ENCODE measurements at regions not wholly inside any gene's neighbourhood (a gene's known extent, or its start where the extent isn't known, plus 50 kb on each side); places are given as distances from the start of the nearest gene placed in this dataset.

DNA sequence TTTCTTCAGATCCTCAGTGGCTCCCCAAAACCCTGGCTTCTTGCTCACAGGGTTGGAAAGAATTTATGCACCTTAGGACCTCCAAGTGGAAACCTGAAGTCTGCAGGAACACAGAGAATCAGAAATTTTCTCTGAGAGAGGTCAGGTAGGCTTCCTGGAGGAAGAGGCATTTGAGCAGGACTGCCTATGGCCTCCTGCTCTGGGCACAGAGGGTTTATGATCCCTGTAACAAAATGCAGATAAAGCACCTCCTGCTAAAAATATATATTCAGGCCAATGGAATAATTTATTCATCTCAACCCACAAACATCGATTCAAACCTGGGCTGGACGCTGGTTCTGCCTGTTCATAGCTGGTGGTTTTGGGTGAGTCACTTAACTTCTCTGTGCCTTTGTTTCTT lies 68.1 kb upstream of the FGF3 start:
- DNase-seq (ENCODE audit: low read depth in 1 of 2, low spot score in 2 of 2) (no peak), FAIRE-seq (no peak)
- WGBS, 2 experiments (ENCODE audit: extremely low coverage in 1 of 2, insufficient coverage in 1 of 2, insufficient read length in 1 of 2, insufficient replicate concordance in 2 of 2, low coverage in 1 of 2, low lambda C conversion rate in 2 of 2, missing lambda C conversion rate in 1 of 2): 90% methylated on average over 2 of the region's 2 CpGs; no CpG with 5 or more reads in 1 of the 2 experiments
- H3K27me3 ChIP-seq (replicated peaks in 1 of 4; ENCODE audit: control insufficient read depth in 3 of 4, extremely low read depth in 1 of 4, insufficient read depth in 3 of 4, low read length in 3 of 4): peaks cover 0 to 23% (median 12%) of the 10 kb centered on the region in 4 experiments; a peak in 5 of 7 replicates
- no peak overlapping the region for H3K23ac ChIP-seq (ENCODE audit: insufficient read length)
- no peak overlapping the region for H2AK5ac ChIP-seq (ENCODE audit: low read depth, low read length)
- H4K8ac ChIP-seq (ENCODE audit: extremely low read depth, insufficient read depth, low read length): no peak overlapping the region
- H4K20me1 ChIP-seq (replicated peaks in 1 of 2; ENCODE audit: control insufficient read depth in 1 of 2, insufficient read depth in 2 of 2, low read length in 2 of 2): peaks cover 0 to 4% of the 10 kb centered on the region in 2 experiments
- no peaks in the 10 kb centered on the region for H3K79me2 ChIP-seq (ENCODE audit: control insufficient read depth in 1 of 2, insufficient read depth in 2 of 2, low read length in 2 of 2)
- no peaks in the 10 kb centered on the region for H3K23me2 ChIP-seq (ENCODE audit: low read depth, low read length)
- no peak overlapping the region for H2BK120ac ChIP-seq (replicated peaks; ENCODE audit: low read depth, low read length)
- peaks cover 4 to 19% (median 8%) of the 10 kb centered on the region in 4 experiments for H3K4me1 ChIP-seq (replicated peaks in 1 of 4; ENCODE audit: control insufficient read depth in 3 of 4, insufficient read depth in 4 of 4, low read length in 3 of 4)
- H3K18ac ChIP-seq (ENCODE audit: extremely low read depth, low read length): no peak overlapping the region
- H3K36me3 ChIP-seq (ENCODE audit: control insufficient read depth in 2 of 4, insufficient read depth in 4 of 4, low read length in 3 of 4): no peaks in the 10 kb centered on the region
- no peaks in the 10 kb centered on the region for H3K79me1 ChIP-seq (ENCODE audit: low read depth, low read length)
- H3K9ac ChIP-seq (replicated peaks in 1 of 4; ENCODE audit: extremely low read depth in 1 of 4, low read depth in 3 of 4, low read length in 3 of 4): no peak overlapping the region
- no peak overlapping the region for H2BK12ac ChIP-seq (ENCODE audit: low read depth, low read length)
- H2BK5ac ChIP-seq (ENCODE audit: low read depth, low read length): no peak overlapping the region
- no peak overlapping the region for H3K27ac ChIP-seq (ENCODE audit: low read depth, low read length)
- no peak overlapping the region for H3K4me3 ChIP-seq (ENCODE audit: extremely low read depth in 1 of 4, insufficient read depth in 2 of 4, low read depth in 3 of 4, low read length in 4 of 4)
- no peak overlapping the region for H3K56ac ChIP-seq (replicated peaks; ENCODE audit: insufficient read length, low read depth, low read length)
- TF ChIP-seq SIRT6 (IDR thresholded peaks at IDR 0.05; ENCODE audit: low read length) (no peak), RBBP5 (IDR thresholded peaks at IDR 0.05; ENCODE audit: borderline replicate concordance, low read depth, low read length) (no peak), TAF1 (IDR thresholded peaks at IDR 0.05; ENCODE audit: low read depth, low read length) (no peak), SP1 (IDR thresholded peaks at IDR 0.05; ENCODE audit: low read depth, low read length) (no peak)
- TF ChIP-seq, protein P1, sequence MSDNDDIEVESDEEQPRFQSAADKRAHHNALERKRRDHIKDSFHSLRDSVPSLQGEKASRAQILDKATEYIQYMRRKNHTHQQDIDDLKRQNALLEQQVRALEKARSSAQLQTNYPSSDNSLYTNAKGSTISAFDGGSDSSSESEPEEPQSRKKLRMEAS (IDR thresholded peaks at IDR 0.05): no peak
- no peak overlapping the region for H3K4me2 ChIP-seq (ENCODE audit: insufficient read depth in 1 of 2, low read depth in 2 of 2, low read length in 2 of 2)
- ChIA-PET POLR2A (ENCODE audit: partially characterized antibody) (no interaction called here), CTCF (ENCODE audit: partially characterized antibody) (interaction anchor here (0.7 to 14.4 kb wide), 20 partner anchors 12 to 204 kb away, joined by 3 to 173 read pairs (median 4); no protein-coding TSS in a partner anchor)
- H2AFZ ChIP-seq (ENCODE audit: low read length): no peak overlapping the region
- no peaks in the 10 kb centered on the region for H3K9me3 ChIP-seq (ENCODE audit: insufficient read depth in 2 of 2, low read depth in 1 of 2, low read length in 1 of 2)
- H3K14ac ChIP-seq (ENCODE audit: insufficient read length): no peak overlapping the region
- H3K4ac ChIP-seq (replicated peaks; ENCODE audit: insufficient read length, low read depth, low read length): no peak overlapping the region
- H2BK20ac ChIP-seq (ENCODE audit: low read length): no peak overlapping the region
- no peak overlapping the region for H4K5ac ChIP-seq (ENCODE audit: insufficient read length, low read depth, low read length)
- H4K91ac ChIP-seq (replicated peaks; ENCODE audit: insufficient read length, low read length): no peak overlapping the region
- H2BK15ac ChIP-seq (ENCODE audit: low read length): no peak overlapping the region
